Ammon's horn (tissue), 1 donor: ENCODE measurements at regions not wholly inside any gene's neighbourhood (a gene's known extent, or its start where the extent isn't known, plus 50 kb on each side); places are given as distances from the start of the nearest gene placed in this dataset.
A peak's percentile ranks its signal among the peaks of the same experiment; 100 is the strongest.

Source experiments
- DNase-seq: peaks from one replicate; pipeline ENCODE4 v3.0.0-alpha.2; 2016; ENCODE audit warnings: low spot score

DNA sequence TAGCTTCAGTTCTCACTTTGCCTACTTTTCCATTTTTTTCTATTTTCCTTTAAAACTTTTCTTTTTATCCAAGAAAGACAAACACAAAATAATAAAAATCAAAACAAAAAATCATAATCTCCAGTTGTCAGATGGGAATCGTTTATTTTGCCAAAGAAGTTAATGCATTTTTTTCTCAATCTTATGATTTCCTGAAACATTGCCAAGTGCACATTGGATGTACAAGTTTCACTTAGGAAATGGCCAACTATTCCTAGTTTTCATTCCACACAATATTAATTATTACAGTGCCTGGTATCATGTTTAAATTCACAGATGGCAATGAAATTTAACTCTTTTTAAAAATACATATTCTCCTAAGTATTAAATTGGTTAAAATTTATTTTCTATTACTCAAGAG, 1050.5 kb downstream of the TTLL7 start:
- DNase-seq: no peak

DNA sequence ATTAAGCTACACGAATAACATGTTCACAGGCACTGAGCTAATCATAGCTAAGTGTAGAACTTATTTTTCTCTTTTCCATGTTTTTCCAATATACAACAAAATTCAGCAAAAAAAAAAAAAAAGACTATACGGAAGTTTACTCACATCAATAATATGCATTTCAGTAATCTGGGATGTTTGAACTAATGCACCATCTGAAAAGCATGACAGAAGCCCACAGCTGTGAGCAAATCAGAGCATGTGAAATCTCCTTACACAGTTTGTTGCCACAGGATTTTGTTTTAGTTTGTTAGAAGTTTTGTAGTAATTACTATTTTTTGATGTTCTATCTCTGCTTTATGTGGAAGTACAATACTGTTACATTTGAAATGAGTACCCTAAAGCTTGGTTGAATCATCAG, 1051.7 kb downstream of the TTLL7 start:
- no peak for DNase-seq

- no peak for DNase-seq
Observed at GRCh38 chr1:82946096-82946605, 1052.8 kb downstream of the TTLL7 start.

GRCh38 chr1:82944822-82945221, 1054.1 kb downstream of the TTLL7 start:
- no peak for DNase-seq

DNA sequence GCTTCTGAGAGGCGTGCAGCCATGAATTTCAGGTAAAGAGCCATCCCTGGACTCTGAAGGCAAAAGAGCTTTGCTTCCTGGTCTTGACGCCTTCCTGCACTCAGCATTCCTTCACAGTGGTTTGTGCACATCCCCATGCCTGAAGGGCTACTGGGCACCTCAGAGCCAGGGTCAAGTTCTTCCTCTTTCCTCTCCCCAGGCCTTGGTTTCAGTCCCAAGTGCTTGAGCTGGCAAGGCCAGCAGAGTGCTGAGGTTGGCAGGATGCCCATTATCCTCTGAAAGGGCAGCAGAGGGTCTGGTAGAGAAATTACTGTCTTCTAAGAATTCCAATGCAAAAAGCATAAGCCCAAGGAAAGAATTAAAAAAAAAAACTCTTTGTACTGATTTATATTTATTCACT, 1064.9 kb downstream of the TTLL7 start:
- peak; percentile 18 for DNase-seq

DNA sequence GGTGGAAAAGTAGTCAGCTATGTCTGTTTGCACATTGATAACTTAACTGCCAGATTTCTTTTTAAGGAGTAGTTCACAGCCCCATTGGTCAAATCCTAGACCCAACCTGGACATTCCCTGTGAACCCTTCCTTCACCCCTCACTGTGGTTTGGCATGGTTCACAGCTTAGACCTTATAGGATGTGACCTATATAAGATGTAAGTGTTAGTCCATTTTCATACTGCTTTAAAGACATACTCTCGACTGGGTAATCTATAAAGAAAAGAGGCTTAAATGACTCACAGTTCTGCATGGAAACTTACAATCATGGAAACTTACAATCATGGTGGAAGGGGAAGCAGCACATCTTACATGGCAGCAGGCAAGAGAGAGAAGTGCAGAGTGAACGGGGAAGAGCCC, 1066.2 kb downstream of the TTLL7 start:
- no peak for DNase-seq

GRCh38 chr1:82932207-82932606, 1066.7 kb downstream of the TTLL7 start:
- no peak for DNase-seq

DNA sequence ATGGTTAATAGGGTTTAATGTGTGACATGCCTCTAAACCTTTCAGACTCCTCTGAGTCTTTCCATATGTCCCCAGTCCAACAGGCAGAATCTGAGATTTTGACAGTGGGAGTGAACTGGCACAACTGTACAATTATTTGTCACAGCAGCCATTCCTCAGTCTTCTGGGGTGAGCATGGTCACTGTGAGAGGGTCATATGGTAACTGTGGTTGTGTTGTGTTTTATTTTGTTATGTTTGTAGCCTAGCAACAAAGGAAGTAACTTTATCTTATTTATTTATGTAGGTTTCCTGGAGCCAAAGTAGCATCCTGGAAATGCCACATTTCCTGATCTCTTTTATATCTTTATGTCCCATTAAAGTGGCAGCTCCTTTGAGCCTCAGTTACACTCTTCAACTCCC, 1067.9 kb downstream of the TTLL7 start:
- DNase-seq: no peak

DNA sequence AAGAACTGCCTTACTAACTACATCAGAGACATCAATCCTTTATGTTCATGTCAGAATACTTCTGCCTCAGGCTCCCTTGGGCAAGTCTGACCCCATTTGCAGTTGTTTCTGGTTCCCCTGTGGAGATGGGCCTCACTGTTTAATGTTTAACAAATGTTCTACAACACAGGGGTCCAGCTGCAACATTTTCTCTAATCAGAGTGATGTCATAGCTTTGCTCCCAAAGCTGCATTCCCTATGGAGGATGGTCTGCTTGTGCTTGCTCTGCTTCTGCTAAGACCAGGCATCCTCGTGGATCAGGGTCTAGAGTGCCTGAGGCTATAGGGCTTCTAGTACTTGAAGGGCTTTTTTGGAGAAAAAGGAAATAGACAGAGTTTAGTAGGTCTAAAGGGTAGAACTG, 1071.2 kb downstream of the TTLL7 start:
- DNase-seq: no peak

DNA sequence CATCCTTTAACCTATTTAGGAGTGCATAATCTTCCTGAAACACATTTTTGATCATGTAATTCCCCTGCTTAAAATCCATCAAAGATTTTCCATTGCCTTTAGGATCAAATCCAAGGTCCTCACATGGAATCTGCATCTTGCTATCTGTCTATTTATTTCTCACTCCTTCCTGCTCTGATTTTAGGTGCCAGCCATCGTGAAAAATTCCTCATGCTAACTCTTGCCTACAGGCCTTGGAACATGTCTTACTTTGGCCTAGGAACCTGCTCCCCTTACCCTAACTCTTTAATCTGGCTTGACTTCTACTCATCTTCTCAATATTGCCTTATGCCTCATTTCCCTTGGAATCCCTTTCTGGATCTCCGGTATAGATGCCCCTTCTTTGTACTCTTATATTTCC, 1074.3 kb downstream of the TTLL7 start:
- DNase-seq: no peak

DNA sequence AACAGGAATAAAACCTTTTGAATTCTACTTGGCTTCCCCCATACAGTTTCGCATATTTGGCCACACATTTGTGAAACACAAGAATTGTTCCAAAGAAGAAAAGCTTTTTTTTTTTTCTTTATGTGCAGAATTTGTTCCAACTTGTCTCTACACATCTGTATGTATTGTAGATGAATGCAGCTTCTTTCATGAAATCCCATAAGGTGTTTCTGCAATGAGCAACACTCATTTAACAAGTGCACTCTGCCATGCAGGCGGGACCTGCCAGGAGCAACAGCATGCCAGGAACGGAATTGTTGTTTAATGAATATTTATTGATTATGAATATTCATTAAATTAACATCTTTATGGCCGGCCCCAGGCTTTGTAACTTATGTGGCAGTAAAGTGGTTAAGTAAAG, 1075.0 kb downstream of the TTLL7 start:
- no peak for DNase-seq

- peak; percentile 36 for DNase-seq
Observed at GRCh38 chr1:82921759-82922158, 1077.2 kb downstream of the TTLL7 start.

DNA sequence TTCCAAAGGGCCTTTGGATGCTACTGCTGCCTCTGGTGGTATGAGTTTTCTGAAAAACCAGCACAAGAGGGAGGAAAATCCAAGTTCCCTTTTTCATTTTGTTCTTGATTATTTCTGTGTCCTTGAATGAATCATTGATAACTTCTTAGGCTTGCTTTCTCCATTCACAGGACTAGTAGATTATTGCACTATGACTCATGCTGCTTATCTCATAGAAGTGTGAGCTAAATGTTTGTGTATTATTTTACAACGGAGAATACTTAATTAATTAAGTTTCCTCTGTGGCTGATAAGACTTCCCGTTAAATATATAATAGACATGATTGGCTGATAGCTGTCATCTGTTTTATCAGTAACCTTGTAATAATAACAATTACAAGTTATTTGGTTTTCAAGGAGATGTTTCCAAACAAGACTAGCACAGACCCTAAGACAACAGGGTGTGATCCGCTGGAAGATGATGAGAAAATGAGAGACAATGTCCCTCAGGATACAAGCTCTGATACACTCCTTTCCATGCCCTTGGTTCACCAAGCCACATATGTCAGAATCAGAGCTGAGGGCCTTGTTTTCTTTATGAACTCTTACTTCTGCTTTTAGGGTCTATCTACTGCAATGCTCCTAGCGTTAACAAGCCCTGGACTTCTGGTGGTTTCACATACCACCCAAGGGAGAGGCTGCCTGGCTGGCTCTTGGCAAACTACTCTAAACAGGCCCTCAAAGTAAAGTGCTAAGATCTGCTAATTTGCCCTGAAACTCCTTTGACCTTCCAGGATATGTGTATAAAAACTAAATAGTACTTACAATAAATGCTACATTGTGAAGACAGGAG, 1078.3 kb downstream of the TTLL7 start:
- no peak for DNase-seq

DNA sequence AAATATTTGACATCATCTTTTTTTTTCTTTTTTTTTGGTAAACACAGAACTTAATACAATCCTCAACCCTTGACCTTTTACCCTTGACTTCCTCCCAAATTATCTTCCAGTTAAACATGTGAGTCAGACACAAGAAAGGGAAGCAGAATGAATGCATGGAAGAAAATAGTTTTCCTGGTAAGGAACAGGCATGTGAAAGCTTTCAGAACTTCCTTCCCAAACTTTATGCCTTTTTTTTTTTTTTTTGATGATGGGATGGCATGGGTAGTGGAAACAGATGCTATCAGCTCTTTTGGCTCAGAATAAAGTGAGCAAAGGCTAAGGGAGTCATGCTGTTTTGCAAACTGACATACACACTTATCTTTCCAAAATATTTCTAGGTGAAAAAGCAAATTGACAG, 1079.1 kb downstream of the TTLL7 start:
- DNase-seq: no peak

- no peak for DNase-seq
Observed at GRCh38 chr1:82907313-82907712, 1091.6 kb downstream of the TTLL7 start.

- DNase-seq: no peak
Observed at GRCh38 chr1:82903626-82904025, 1095.3 kb downstream of the TTLL7 start.

GRCh38 chr1:82901561-82901960, 1097.4 kb downstream of the TTLL7 start:
- DNase-seq: no peak

GRCh38 chr1:82901118-82901517, 1097.8 kb downstream of the TTLL7 start:
- no peak for DNase-seq

- DNase-seq: no peak
Observed at GRCh38 chr1:82899017-82899416, 1098.3 kb downstream of the ADGRL2 start.

GRCh38 chr1:82897549-82897948, 1096.8 kb downstream of the ADGRL2 start:
- DNase-seq: no peak

GRCh38 chr1:82896036-82896435, 1095.3 kb downstream of the ADGRL2 start:
- no peak for DNase-seq

DNA sequence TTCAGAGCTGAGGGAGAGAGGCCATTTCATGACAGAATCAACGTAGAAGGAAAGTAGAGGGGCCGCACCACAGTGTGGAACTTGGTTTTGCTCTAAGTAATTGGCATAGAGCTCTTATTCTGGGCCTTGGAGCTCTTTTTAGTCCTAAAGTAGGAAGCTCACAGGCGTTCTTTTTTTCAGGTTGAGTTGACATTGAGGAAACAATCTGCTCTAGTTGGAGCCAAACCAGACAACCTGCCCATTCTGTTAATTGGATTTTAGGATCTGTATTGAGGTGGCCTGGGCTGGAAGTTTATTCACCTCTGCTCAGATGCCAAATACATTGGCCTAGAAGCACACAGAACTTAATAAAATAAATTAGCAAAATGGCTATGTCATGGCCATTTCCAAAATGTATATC, 1093.9 kb downstream of the ADGRL2 start:
- DNase-seq: no peak

GRCh38 chr1:82893712-82894470, 1093.2 kb downstream of the ADGRL2 start:
- no peak for DNase-seq
